B cell (primary cell): ENCODE measurements at regions not wholly inside any gene's neighbourhood (a gene's known extent, or its start where the extent isn't known, plus 50 kb on each side); places are given as distances from the start of the nearest gene placed in this dataset.

Experiments
- ATAC-seq: fragments of 200-7000 bp; cut with Tn5 transposase; one replicate; pipeline ENCODE4 v1.10.0; 2021; ENCODE audit warnings: low read depth, mild to moderate bottlenecking, moderate number of reproducible peaks, moderate library complexity
- CTCF ChIA-PET: fragments of 350-600 bp; sonication (Branson Sonifier 250); formaldehyde crosslinking; loops from one replicate; lab custom pipeline; 2021; ENCODE audit warnings: antibody characterized with exemption, inconsistent platforms; lab: Charles Lee
- POLR2A ChIA-PET: fragments of 350-600 bp; sonication (Branson Sonifier 250); formaldehyde crosslinking; loops from one replicate; lab custom pipeline; 2021; ENCODE audit warnings: antibody characterized with exemption; lab: Charles Lee
- DNase-seq: peaks from one replicate; pipeline ENCODE4 v3.0.0; 2013
- H2AFZ ChIP-seq: 2 replicates; pipeline ENCODE4 v1.6.1; 2012; ENCODE audit warnings: mild to moderate bottlenecking, low read depth, low read length; ENCODE audit not compliant: insufficient read depth, poor library complexity, severe bottlenecking
- H3K27ac ChIP-seq, 2 donors: 1 replicate in 1 of 2; 2 replicates in 1 of 2; pipeline ENCODE4 v1.5.1; 2012 to 2013; ENCODE audit warnings: low read length in 2 of 2, mild to moderate bottlenecking in 2 of 2, moderate library complexity in 1 of 2
- H3K27me3 ChIP-seq, 4 experiments: fragments of 200-600 bp in 1 of 4; sonication (generic) in 1 of 4; replicated peaks in 1 of 4; 1 replicate in 2 of 4; 2 replicates in 2 of 4; pipeline versions ENCODE4 v1.6.1 to v1.7.0; 2013 to 2016; ENCODE audit warnings: low read length in 3 of 4, mild to moderate bottlenecking in 2 of 4, mixed read lengths in 1 of 4, moderate library complexity in 1 of 4; ENCODE audit not compliant: insufficient read depth in 4 of 4, control insufficient read depth in 3 of 4; ENCODE audit errors: control extremely low read depth in 1 of 4
- H3K36me3 ChIP-seq, 2 experiments: replicated peaks in 1 of 2; 1 replicate in 1 of 2; 2 replicates in 1 of 2; pipeline versions ENCODE4 v1.6.1 to v1.7.1; 2013; ENCODE audit warnings: low read length in 1 of 2; ENCODE audit not compliant: insufficient read depth in 2 of 2, control insufficient read depth in 1 of 2; ENCODE audit errors: control extremely low read depth in 1 of 2, extremely low read depth in 1 of 2
- H3K4me1 ChIP-seq, 2 donors: fragments of 200-600 bp in 1 of 2; sonication (generic) in 1 of 2; 1 replicate in 1 of 2; 2 replicates in 1 of 2; pipeline versions ENCODE4 v1.5.1 to v1.6.1; 2013 to 2017; ENCODE audit warnings: low read length in 2 of 2; ENCODE audit not compliant: control insufficient read depth in 2 of 2, insufficient read depth in 2 of 2
- H3K4me2 ChIP-seq: replicated peaks from 2 replicates; pipeline ENCODE3; 2012; ENCODE audit warnings: mild to moderate bottlenecking, low read depth, low read length; ENCODE audit not compliant: poor library complexity, severe bottlenecking
- H3K4me3 ChIP-seq, 5 experiments: fragments of 200-600 bp in 1 of 5; sonication (generic) in 1 of 5; 1 replicate in 3 of 5; 2 replicates in 2 of 5; pipeline versions ENCODE4 v1.5.1 to v1.7.0; 2011 to 2016; ENCODE audit warnings: low read length in 4 of 5, mild to moderate bottlenecking in 4 of 5, low read depth in 2 of 5, control low read depth in 1 of 5, moderate library complexity in 1 of 5; ENCODE audit not compliant: insufficient read depth in 1 of 5; ENCODE audit errors: control extremely low read depth in 1 of 5, extremely low read depth in 1 of 5
- H3K79me2 ChIP-seq: fragments of 200-600 bp; sonication (generic); one replicate; pipeline ENCODE4 v1.6.0; 2016; ENCODE audit warnings: low read length; ENCODE audit not compliant: control insufficient read depth, insufficient read depth
- H3K9ac ChIP-seq: fragments of 200-600 bp; sonication (generic); 2 replicates; pipeline ENCODE4 v1.6.1; 2017; ENCODE audit warnings: mild to moderate bottlenecking, low read length, moderate library complexity
- H3K9me3 ChIP-seq, 3 donors: one replicate each; pipeline versions ENCODE4 v1.6.1 to v1.7.1; 2013; ENCODE audit warnings: low read length in 2 of 3; ENCODE audit not compliant: control insufficient read depth in 2 of 3, insufficient read depth in 1 of 3; ENCODE audit errors: control extremely low read depth in 1 of 3
- H4K20me1 ChIP-seq: 2 replicates; pipeline ENCODE4 v1.6.0; 2012; ENCODE audit warnings: mild to moderate bottlenecking, low read length; ENCODE audit not compliant: insufficient read depth, control insufficient read depth, poor library complexity, severe bottlenecking
- H3K27ac Mint-ChIP-seq: one replicate; pipeline ENCODE4 v1.8.0; 2021; ENCODE audit warnings: mixed read lengths
- H3K27me3 Mint-ChIP-seq: one replicate; pipeline ENCODE4 v1.8.0; 2021; ENCODE audit warnings: mixed read lengths
- H3K4me1 Mint-ChIP-seq: one replicate; pipeline ENCODE4 v1.8.0; 2021; ENCODE audit warnings: mixed read lengths
- H3K4me3 Mint-ChIP-seq: one replicate; pipeline ENCODE4 v1.8.0; 2021; ENCODE audit warnings: mixed read lengths
- H3K9me3 Mint-ChIP-seq: one replicate; pipeline ENCODE4 v1.8.0; 2022; ENCODE audit warnings: mixed read lengths; ENCODE audit not compliant: insufficient read depth
- EZH2 ChIP-seq: IDR thresholded peaks from 2 replicates; pipeline ENCODE4 v1.6.1; 2012; ENCODE audit warnings: borderline replicate concordance, low read depth, mild to moderate bottlenecking, moderate library complexity, low read length; ENCODE audit not compliant: insufficient read depth, poor library complexity, severe bottlenecking
- WGBS: methylation state at CpG from one replicate; pipeline ENCODE4 v1.1.5; 2013; ENCODE audit warnings: missing lambda C conversion rate; ENCODE audit not compliant: insufficient coverage; 5-methylcytosine and 5-hydroxymethylcytosine counted together
- intact Hi-C: fragments of 100-400 bp; cut with micrococcal nuclease; formaldehyde crosslinking; loops from one replicate; pipeline ENCODE4 v1.10.0; 2022
- TF ChIP-seq, protein P1 (sequence below): fragments of 200-600 bp; IDR thresholded peaks from one replicate; pipeline ENCODE4 v1.8.0; 2022; ENCODE audit warnings: antibody characterized with exemption, mild to moderate bottlenecking

DNA sequence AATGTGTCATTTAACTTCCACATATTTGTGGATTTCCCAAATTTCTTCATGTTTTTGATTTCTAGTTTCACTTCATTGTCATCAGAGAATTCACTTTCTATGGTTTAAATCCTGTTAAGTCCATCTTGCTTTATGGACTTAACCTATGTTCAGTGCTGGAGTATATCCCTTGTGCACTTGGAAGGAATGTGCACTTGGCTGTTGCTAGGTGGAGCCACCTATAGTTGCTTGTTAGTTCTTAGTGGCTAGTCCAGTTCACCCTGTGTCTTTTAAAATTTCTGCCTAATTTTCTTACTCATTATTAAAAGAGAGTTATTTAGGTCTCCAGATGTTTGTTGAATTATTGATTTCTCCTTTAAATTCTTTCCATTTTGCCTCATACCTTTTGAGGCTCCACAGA lies 1472.5 kb upstream of the CDH6 start:
- H3K4me2 ChIP-seq = no peak overlapping the region
- peaks cover 0 to 3% (median 0%) of the 10 kb centered on the region in 3 donors for H3K9me3 ChIP-seq
- Mint-ChIP-seq H3K4me1 (no peaks in the 10 kb centered on the region), H3K27ac (no peak overlapping the region), H3K9me3 (peaks cover 2% of the 10 kb centered on the region), H3K27me3 (no peaks in the 10 kb centered on the region), H3K4me3 (no peak overlapping the region)
- no peak overlapping the region for H3K9ac ChIP-seq
- no peak for ATAC-seq
- H3K36me3 ChIP-seq = no peaks in the 10 kb centered on the region
- no peaks in the 10 kb centered on the region for H3K27me3 ChIP-seq
- H3K4me1 ChIP-seq = no peaks in the 10 kb centered on the region
- H2AFZ ChIP-seq = no peak overlapping the region
- intact Hi-C loops = no loop called here
- ChIA-PET CTCF (no interaction called here), POLR2A (no interaction called here)
- H3K4me3 ChIP-seq = no peak overlapping the region
- H4K20me1 ChIP-seq = no peaks in the 10 kb centered on the region
- no peak overlapping the region for H3K27ac ChIP-seq
- no peak for DNase-seq
- TF ChIP-seq, protein P1, sequence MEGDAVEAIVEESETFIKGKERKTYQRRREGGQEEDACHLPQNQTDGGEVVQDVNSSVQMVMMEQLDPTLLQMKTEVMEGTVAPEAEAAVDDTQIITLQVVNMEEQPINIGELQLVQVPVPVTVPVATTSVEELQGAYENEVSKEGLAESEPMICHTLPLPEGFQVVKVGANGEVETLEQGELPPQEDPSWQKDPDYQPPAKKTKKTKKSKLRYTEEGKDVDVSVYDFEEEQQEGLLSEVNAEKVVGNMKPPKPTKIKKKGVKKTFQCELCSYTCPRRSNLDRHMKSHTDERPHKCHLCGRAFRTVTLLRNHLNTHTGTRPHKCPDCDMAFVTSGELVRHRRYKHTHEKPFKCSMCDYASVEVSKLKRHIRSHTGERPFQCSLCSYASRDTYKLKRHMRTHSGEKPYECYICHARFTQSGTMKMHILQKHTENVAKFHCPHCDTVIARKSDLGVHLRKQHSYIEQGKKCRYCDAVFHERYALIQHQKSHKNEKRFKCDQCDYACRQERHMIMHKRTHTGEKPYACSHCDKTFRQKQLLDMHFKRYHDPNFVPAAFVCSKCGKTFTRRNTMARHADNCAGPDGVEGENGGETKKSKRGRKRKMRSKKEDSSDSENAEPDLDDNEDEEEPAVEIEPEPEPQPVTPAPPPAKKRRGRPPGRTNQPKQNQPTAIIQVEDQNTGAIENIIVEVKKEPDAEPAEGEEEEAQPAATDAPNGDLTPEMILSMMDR = no peak
- no peak for TF ChIP-seq EZH2
- H3K79me2 ChIP-seq = no peaks in the 10 kb centered on the region

DNA sequence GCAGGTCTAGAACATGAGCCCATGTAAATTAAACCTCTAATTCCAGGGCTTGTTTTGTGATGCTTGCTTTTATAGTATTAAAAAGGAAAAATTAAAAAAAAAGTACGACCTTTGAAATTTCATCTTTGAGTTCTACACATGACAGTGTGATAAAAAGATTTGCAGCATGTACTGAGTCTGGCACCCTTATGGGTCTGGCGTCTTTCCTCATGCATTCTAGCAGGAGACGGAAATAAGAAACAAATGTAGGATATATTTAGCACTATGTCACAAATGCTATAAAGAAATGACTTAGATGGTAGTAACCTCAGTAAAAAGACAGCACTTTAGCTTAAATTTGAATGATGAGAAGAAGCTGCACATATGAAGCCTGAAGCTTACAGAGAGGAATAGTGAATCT lies 1474.3 kb upstream of the CDH6 start:
- H3K9me3 ChIP-seq = no peaks in the 10 kb centered on the region
- no peaks in the 10 kb centered on the region for H3K27me3 ChIP-seq
- H3K4me2 ChIP-seq = no peak overlapping the region
- H3K4me1 Mint-ChIP-seq = no peaks in the 10 kb centered on the region
- peaks cover 4% of the 10 kb centered on the region for H3K9me3 Mint-ChIP-seq
- no peak overlapping the region for H3K4me3 ChIP-seq
- DNase-seq (no peak), ATAC-seq (no peak)
- H3K27ac ChIP-seq = no peak overlapping the region
- 80% methylated on average over 1 of the region's 3 CpGs for WGBS
- H3K27me3 Mint-ChIP-seq = no peaks in the 10 kb centered on the region
- no peak overlapping the region for H3K27ac Mint-ChIP-seq
- no peaks in the 10 kb centered on the region for H4K20me1 ChIP-seq
- no peaks in the 10 kb centered on the region for H3K79me2 ChIP-seq
- intact Hi-C loops = no loop called here
- H3K9ac ChIP-seq = no peak overlapping the region
- no peaks in the 10 kb centered on the region for H3K4me1 ChIP-seq
- no peaks in the 10 kb centered on the region for H3K36me3 ChIP-seq
- no peak overlapping the region for H3K4me3 Mint-ChIP-seq
- POLR2A ChIA-PET = no interaction called here
- TF ChIP-seq, protein P1 = no peak
- TF ChIP-seq EZH2 = no peak
- CTCF ChIA-PET = no interaction called here
- no peak overlapping the region for H2AFZ ChIP-seq
